CD14-positive monocyte (primary cell): ENCODE measurements at regions not wholly inside any gene's neighbourhood (a gene's known extent, or its start where the extent isn't known, plus 50 kb on each side); places are given as distances from the start of the nearest gene placed in this dataset.

Source experiments
- DNase-seq, 3 donors: peaks; one replicate each; pipeline ENCODE4 v3.0.0-alpha.2; 2011 to 2022
- H2AFZ ChIP-seq: 2 replicates; pipeline ENCODE4 v1.6.0; 2012; ENCODE audit warnings: mild to moderate bottlenecking, low read depth, low read length, inconsistent platforms; ENCODE audit not compliant: insufficient read depth, poor library complexity, severe bottlenecking
- H3K27ac ChIP-seq, 2 donors: 1 replicate in 1 of 2; 2 replicates in 1 of 2; pipeline ENCODE4 v1.5.1; 2012 to 2013; ENCODE audit warnings: low read length in 2 of 2, control low read depth in 1 of 2, inconsistent platforms in 1 of 2, low read depth in 1 of 2, mild to moderate bottlenecking in 1 of 2
- H3K27me3 ChIP-seq, 2 donors: one replicate each; pipeline versions ENCODE4 v1.6.0 to v1.6.1; 2011 to 2013; ENCODE audit warnings: low read length in 2 of 2; ENCODE audit not compliant: control insufficient read depth in 2 of 2, insufficient read depth in 2 of 2
- H3K36me3 ChIP-seq, 2 donors: replicated peaks in 1 of 2; 1 replicate in 1 of 2; 2 replicates in 1 of 2; pipeline versions ENCODE4 v1.5.1 to v1.6.1; 2012 to 2013; ENCODE audit warnings: low read length in 2 of 2, control low read depth in 1 of 2, inconsistent platforms in 1 of 2, mild to moderate bottlenecking in 1 of 2; ENCODE audit not compliant: insufficient read depth in 2 of 2, control insufficient read depth in 1 of 2
- H3K4me1 ChIP-seq, 2 donors: 1 replicate in 1 of 2; 2 replicates in 1 of 2; pipeline versions ENCODE4 v1.5.1 to v1.6.1; 2012 to 2013; ENCODE audit warnings: low read length in 2 of 2, control low read depth in 1 of 2, inconsistent platforms in 1 of 2, mild to moderate bottlenecking in 1 of 2, moderate library complexity in 1 of 2; ENCODE audit not compliant: insufficient read depth in 2 of 2, control insufficient read depth in 1 of 2
- H3K4me2 ChIP-seq: replicated peaks from 2 replicates; pipeline ENCODE3; 2012; ENCODE audit warnings: low read length, moderate library complexity, mild to moderate bottlenecking; ENCODE audit not compliant: poor library complexity, severe bottlenecking; ENCODE audit errors: extremely low read depth
- H3K4me3 ChIP-seq, 3 experiments: fragments of 200-600 bp in 1 of 3; sonication (generic) in 1 of 3; replicated peaks in 1 of 3; 1 replicate in 2 of 3; 2 replicates in 1 of 3; pipeline ENCODE4 v1.5.1; 2011 to 2013; ENCODE audit warnings: low read length in 3 of 3, mild to moderate bottlenecking in 3 of 3, control low read depth in 2 of 3, low read depth in 2 of 3, inconsistent platforms in 1 of 3, moderate library complexity in 1 of 3
- H3K79me2 ChIP-seq: 2 replicates; pipeline ENCODE4 v1.6.0; 2012; ENCODE audit warnings: mild to moderate bottlenecking, control low read depth, inconsistent platforms, low read length, moderate library complexity; ENCODE audit not compliant: insufficient read depth
- H3K9ac ChIP-seq: 2 replicates; pipeline ENCODE4 v1.6.0; 2017; ENCODE audit warnings: low read length, mild to moderate bottlenecking; ENCODE audit not compliant: insufficient read depth, poor library complexity, severe bottlenecking
- H3K9me3 ChIP-seq, 2 donors: replicated peaks in 1 of 2; 1 replicate in 1 of 2; 2 replicates in 1 of 2; pipeline versions ENCODE4 v1.5.1 to v1.6.1; 2012 to 2013; ENCODE audit warnings: low read length in 2 of 2, control low read depth in 1 of 2; ENCODE audit not compliant: control insufficient read depth in 1 of 2, insufficient read depth in 1 of 2
- H4K20me1 ChIP-seq: 2 replicates; pipeline ENCODE4 v1.6.0; 2012; ENCODE audit warnings: mild to moderate bottlenecking, low read length, control low read depth, moderate library complexity; ENCODE audit not compliant: insufficient read depth
- H3K27ac Mint-ChIP-seq, 7 donors: one replicate each; pipeline ENCODE4 v1.8.0; 2020; ENCODE audit warnings: mild to moderate bottlenecking in 7 of 7, mixed read lengths in 7 of 7, moderate library complexity in 6 of 7, inconsistent platforms in 2 of 7
- H3K27me3 Mint-ChIP-seq, 3 donors: one replicate each; pipeline ENCODE4 v1.8.0; 2021 to 2022; ENCODE audit warnings: low read depth in 3 of 3, mild to moderate bottlenecking in 3 of 3, mixed read lengths in 3 of 3, moderate library complexity in 3 of 3, inconsistent platforms in 1 of 3
- H3K36me3 Mint-ChIP-seq, 2 donors: one replicate each; pipeline ENCODE4 v1.8.0; 2020; ENCODE audit warnings: mixed read lengths in 2 of 2, inconsistent platforms in 1 of 2, mild to moderate bottlenecking in 1 of 2
- H3K4me1 Mint-ChIP-seq: one replicate; pipeline ENCODE4 v1.8.0; 2020; ENCODE audit warnings: mild to moderate bottlenecking, mixed read lengths
- H3K4me3 Mint-ChIP-seq, 2 donors: one replicate each; pipeline ENCODE4 v1.8.0; 2020; ENCODE audit warnings: mild to moderate bottlenecking in 2 of 2, mixed read lengths in 2 of 2, moderate library complexity in 1 of 2
- H3K9me3 Mint-ChIP-seq, 7 donors: one replicate each; pipeline ENCODE4 v1.8.0; 2020 to 2022; ENCODE audit warnings: mixed read lengths in 7 of 7, mild to moderate bottlenecking in 6 of 7, moderate library complexity in 6 of 7, inconsistent platforms in 2 of 7
- CTCF ChIP-seq: fragments of 200-600 bp; IDR thresholded peaks from one replicate; pipeline ENCODE4 v1.8.0; 2022; ENCODE audit warnings: antibody characterized with exemption, mild to moderate bottlenecking
- WGBS: methylation state at CpG from one replicate; pipeline ENCODE4 v1.1.5; 2013; ENCODE audit warnings: missing lambda C conversion rate; ENCODE audit not compliant: insufficient coverage; 5-methylcytosine and 5-hydroxymethylcytosine counted together
- intact Hi-C, 2 donors: fragments of 100-400 bp; cut with micrococcal nuclease; formaldehyde crosslinking; loops; one replicate each; pipeline versions ENCODE4 v1.15.0 to v1.15.1; 2023

GRCh38 chr11:115049796-115050195 lies 371.5 kb downstream of the NXPE2 start:
- Mint-ChIP-seq H3K4me1 (no peaks in the 10 kb centered on the region), H3K36me3 (no peaks in the 10 kb centered on the region), H3K27me3 (peaks cover 0 to 4% (median 0%) of the 10 kb centered on the region in 3 donors), H3K9me3 (peaks cover 2 to 15% (median 7%) of the 10 kb centered on the region in 7 donors), H3K27ac (no peak overlapping the region), H3K4me3 (no peak overlapping the region)
- no peaks in the 10 kb centered on the region for H4K20me1 ChIP-seq
- no peaks in the 10 kb centered on the region for H3K4me1 ChIP-seq
- intact Hi-C loops, result no loop called here
- DNase-seq, result no peak
- H3K9me3 ChIP-seq, result peaks cover under 1 to 4% of the 10 kb centered on the region in 2 donors
- 88% methylated on average over 11 of the region's 11 CpGs for WGBS
- no peak overlapping the region for H3K4me2 ChIP-seq
- no peak overlapping the region for H3K27ac ChIP-seq
- no peaks in the 10 kb centered on the region for H3K79me2 ChIP-seq
- no peaks in the 10 kb centered on the region for H3K27me3 ChIP-seq
- H2AFZ ChIP-seq, result no peak overlapping the region
- TF ChIP-seq CTCF, result no peak
- H3K9ac ChIP-seq, result no peak overlapping the region
- no peak overlapping the region for H3K4me3 ChIP-seq
- H3K36me3 ChIP-seq, result no peaks in the 10 kb centered on the region

GRCh38 chr11:115050756-115051155 lies 372.4 kb downstream of the NXPE2 start:
- Histone ChIP-seq H3K27ac (no peak overlapping the region), H3K36me3 (no peaks in the 10 kb centered on the region)
- 53% methylated on average over 3 of the region's 6 CpGs for whole genome bisulfite sequencing

More at GRCh38 chr11:115050756-115051155, 372.4 kb downstream of the NXPE2 start:
- Histone ChIP-seq H3K4me3 (no peak overlapping the region), H3K4me2 (no peak overlapping the region), H3K4me1 (no peaks in the 10 kb centered on the region), H2AFZ (no peak overlapping the region), H3K27me3 (no peaks in the 10 kb centered on the region), H3K9ac (no peak overlapping the region), H3K9me3 (peaks cover 11 to 13% of the 10 kb centered on the region in 2 donors), H3K79me2 (no peaks in the 10 kb centered on the region), H4K20me1 (no peaks in the 10 kb centered on the region)
- intact Hi-C loops, result no loop called here
- peaks cover 2 to 25% (median 8%) of the 10 kb centered on the region in 7 donors for H3K9me3 Mint-ChIP-seq
- no peak for TF ChIP-seq CTCF
- no peak overlapping the region for H3K27ac Mint-ChIP-seq
- no peak overlapping the region for H3K4me3 Mint-ChIP-seq
- no peaks in the 10 kb centered on the region for H3K4me1 Mint-ChIP-seq
- no peaks in the 10 kb centered on the region for H3K36me3 Mint-ChIP-seq
- peaks cover 0 to 2% (median 0%) of the 10 kb centered on the region in 3 donors for H3K27me3 Mint-ChIP-seq
- DNase-seq, result no peak
